Spleen (tissue), 7 donors: ENCODE measurements at regions not wholly inside any gene's neighbourhood (a gene's known extent, or its start where the extent isn't known, plus 50 kb on each side); places are given as distances from the start of the nearest gene placed in this dataset.

Source experiments
- POLR2A ChIP-seq, 3 donors: fragments of 450-650 bp; IDR thresholded peaks; one replicate each; pipeline ENCODE4 v1.5.1; 2017; ENCODE audit warnings: antibody characterized with exemption in 3 of 3, mild to moderate bottlenecking in 1 of 3
- POLR2AphosphoS5 ChIP-seq, 3 donors: sonication (generic); formaldehyde crosslinking; IDR thresholded peaks; one replicate each; pipeline ENCODE4 v1.5.1; 2017; ENCODE audit warnings: antibody characterized with exemption in 3 of 3
- TF ChIP-seq, protein P1 (sequence below), 11 experiments: fragments of 200-600 bp in 7 of 11; fragments of 450-650 bp in 4 of 11; sonication (generic) in 4 of 11; IDR thresholded peaks in 8 of 11; conservative IDR thresholded peaks in 3 of 11; 1 replicate in 7 of 11; 2 replicates in 4 of 11; pipeline versions ENCODE4 v1.4.0 to v1.8.0; 2016 to 2021; ENCODE audit warnings: antibody characterized with exemption in 11 of 11, inconsistent platforms in 4 of 11, mild to moderate bottlenecking in 1 of 11
- donor health status: DM: no; HTN: no; CAD: no; lungs with moderate emphysema.
- donor health status: DM: no; HTN: no; CAD: no.
- donor health status: DM: no; HTN: no; CAD: no.

DNA sequence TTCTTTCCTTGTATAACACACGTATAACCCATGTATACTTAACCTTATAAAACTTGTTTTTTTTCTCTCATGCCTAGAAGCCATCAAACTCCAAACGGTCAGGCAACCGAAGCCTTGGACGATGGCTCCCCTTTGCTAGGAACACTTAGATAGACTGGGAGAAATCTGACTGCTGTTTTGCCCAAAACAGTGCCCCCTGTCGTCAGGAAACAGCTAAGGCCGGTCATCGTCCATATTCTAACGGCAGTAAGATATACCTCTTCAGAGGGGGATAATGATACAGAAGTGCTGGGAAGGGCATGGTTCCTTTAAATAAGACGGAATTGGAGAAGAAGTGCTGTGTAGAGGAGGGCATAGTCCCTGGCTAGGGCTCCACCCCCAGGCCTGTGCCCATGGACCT is 130.5 kb downstream of the SLC41A2 start:
- TF ChIP-seq POLR2A (IDR thresholded peaks at IDR 0.05) (no peak), POLR2AphosphoS5 (IDR thresholded peaks at IDR 0.05) (no peak)
- TF ChIP-seq, protein P1, sequence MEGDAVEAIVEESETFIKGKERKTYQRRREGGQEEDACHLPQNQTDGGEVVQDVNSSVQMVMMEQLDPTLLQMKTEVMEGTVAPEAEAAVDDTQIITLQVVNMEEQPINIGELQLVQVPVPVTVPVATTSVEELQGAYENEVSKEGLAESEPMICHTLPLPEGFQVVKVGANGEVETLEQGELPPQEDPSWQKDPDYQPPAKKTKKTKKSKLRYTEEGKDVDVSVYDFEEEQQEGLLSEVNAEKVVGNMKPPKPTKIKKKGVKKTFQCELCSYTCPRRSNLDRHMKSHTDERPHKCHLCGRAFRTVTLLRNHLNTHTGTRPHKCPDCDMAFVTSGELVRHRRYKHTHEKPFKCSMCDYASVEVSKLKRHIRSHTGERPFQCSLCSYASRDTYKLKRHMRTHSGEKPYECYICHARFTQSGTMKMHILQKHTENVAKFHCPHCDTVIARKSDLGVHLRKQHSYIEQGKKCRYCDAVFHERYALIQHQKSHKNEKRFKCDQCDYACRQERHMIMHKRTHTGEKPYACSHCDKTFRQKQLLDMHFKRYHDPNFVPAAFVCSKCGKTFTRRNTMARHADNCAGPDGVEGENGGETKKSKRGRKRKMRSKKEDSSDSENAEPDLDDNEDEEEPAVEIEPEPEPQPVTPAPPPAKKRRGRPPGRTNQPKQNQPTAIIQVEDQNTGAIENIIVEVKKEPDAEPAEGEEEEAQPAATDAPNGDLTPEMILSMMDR (IDR thresholded peaks at IDR 0.05 in 8 of 11, conservative IDR thresholded peaks at IDR 0.05 in 3 of 11): peak in 6 of 11 experiments; percentile 18 to 41 (median 34)
